ENCODE measurements at regions not wholly inside any gene's neighbourhood (a gene's known extent, or its start where the extent isn't known, plus 50 kb on each side); places are given as distances from the start of the nearest gene placed in this dataset.

- H3K4me3 ChIP-seq (ENCODE audit: low read depth, low read length), result no peak overlapping the region
- no peak for DNase-seq (ENCODE audit: low read depth)
- no peak for TF ChIP-seq CTCF (conservative IDR thresholded peaks at IDR 0.05; ENCODE audit: low read depth, low read length)
Observed at GRCh38 chr3:86537171-86537570, 453.8 kb downstream of the VGLL3 start.

- DNase-seq (ENCODE audit: low read depth), result no peak
- TF ChIP-seq CTCF (conservative IDR thresholded peaks at IDR 0.05; ENCODE audit: low read depth, low read length), result no peak
- H3K4me3 ChIP-seq (ENCODE audit: low read depth, low read length), result no peak overlapping the region
Observed at GRCh38 chr3:86519819-86520218, 471.1 kb downstream of the VGLL3 start.

GRCh38 chr3:86481636-86482035, 509.3 kb downstream of the VGLL3 start:
- no peak for TF ChIP-seq CTCF (conservative IDR thresholded peaks at IDR 0.05; ENCODE audit: low read depth, low read length)
- DNase-seq (ENCODE audit: low read depth), result no peak
- H3K4me3 ChIP-seq (ENCODE audit: low read depth, low read length), result no peak overlapping the region

GRCh38 chr3:86481031-86481430, 509.9 kb downstream of the VGLL3 start:
- no peak overlapping the region for H3K4me3 ChIP-seq (ENCODE audit: low read depth, low read length)
- DNase-seq (ENCODE audit: low read depth), result no peak
- TF ChIP-seq CTCF (conservative IDR thresholded peaks at IDR 0.05; ENCODE audit: low read depth, low read length), result no peak

GRCh38 chr3:86464180-86464579, 526.8 kb downstream of the VGLL3 start:
- no peak for TF ChIP-seq CTCF (conservative IDR thresholded peaks at IDR 0.05; ENCODE audit: low read depth, low read length)
- no peak for DNase-seq (ENCODE audit: low read depth)

GRCh38 chr3:86451749-86452148, 539.2 kb downstream of the VGLL3 start:
- no peak for TF ChIP-seq CTCF (conservative IDR thresholded peaks at IDR 0.05; ENCODE audit: low read depth, low read length)
- no peak for DNase-seq (ENCODE audit: low read depth)
- H3K4me3 ChIP-seq (ENCODE audit: low read depth, low read length), result no peak overlapping the region

More at GRCh38 chr3:86464180-86464579, 526.8 kb downstream of the VGLL3 start:
- H3K4me3 ChIP-seq (ENCODE audit: low read depth, low read length), result no peak overlapping the region

- TF ChIP-seq CTCF (conservative IDR thresholded peaks at IDR 0.05; ENCODE audit: low read depth, low read length), result no peak
- no peak for DNase-seq (ENCODE audit: low read depth)
- no peak overlapping the region for H3K4me3 ChIP-seq (ENCODE audit: low read depth, low read length)
Observed at GRCh38 chr3:86438544-86438943, 552.4 kb downstream of the VGLL3 start.

Data from choroid plexus epithelial cell (primary cell).